Colonic mucosa (tissue), 4 donors: ENCODE measurements at regions not wholly inside any gene's neighbourhood (a gene's known extent, or its start where the extent isn't known, plus 50 kb on each side); places are given as distances from the start of the nearest gene placed in this dataset.

Experiments
- DNase-seq: peaks from one replicate; pipeline ENCODE4 v3.0.0-alpha.2; 2020
- H3K27ac ChIP-seq: fragments of 200-600 bp; one replicate; pipeline ENCODE4 v1.8.0; 2021
- H3K27me3 ChIP-seq: fragments of 200-600 bp; one replicate; pipeline ENCODE4 v1.8.0; 2021
- H3K36me3 ChIP-seq: fragments of 200-600 bp; one replicate; pipeline ENCODE4 v1.8.0; 2021
- H3K4me1 ChIP-seq: fragments of 200-600 bp; one replicate; pipeline ENCODE4 v1.8.0; 2021; ENCODE audit warnings: mild to moderate bottlenecking
- H3K4me3 ChIP-seq: fragments of 200-600 bp; one replicate; pipeline ENCODE4 v1.8.0; 2021
- H3K9ac ChIP-seq, 2 donors: one replicate each; pipeline ENCODE4 v1.7.0; 2013; ENCODE audit warnings: control low read depth in 2 of 2, low read depth in 2 of 2, low read length in 2 of 2
- H3K9me3 ChIP-seq: fragments of 200-600 bp; one replicate; pipeline ENCODE4 v1.8.0; 2021
- CTCF ChIP-seq: fragments of 200-600 bp; IDR thresholded peaks from one replicate; pipeline ENCODE4 v1.8.0; 2022; ENCODE audit warnings: antibody characterized with exemption, mild to moderate bottlenecking
- intact Hi-C: fragments of 100-400 bp; cut with DNase I; formaldehyde crosslinking; loops from one replicate; pipeline ENCODE4 v1.14.1; 2022
- donor health status: healthy.
- donor health status: DM: no; HTN: no; CAD: no.
- donor health status: DM: no; HTN: no; CAD: no.

- intact Hi-C loops = no loop called here
- Histone ChIP-seq H3K27me3 (no peaks in the 10 kb centered on the region), H3K4me3 (no peak overlapping the region), H3K36me3 (no peaks in the 10 kb centered on the region), H3K4me1 (no peaks in the 10 kb centered on the region), H3K9ac (no peak overlapping the region), H3K9me3 (no peaks in the 10 kb centered on the region), H3K27ac (no peak overlapping the region)
- DNase-seq = no peak
- no peak for TF ChIP-seq CTCF
These were observed 736.8 kb upstream of the SALL3 start for GRCh38 chr18:78242806-78243205.

DNA sequence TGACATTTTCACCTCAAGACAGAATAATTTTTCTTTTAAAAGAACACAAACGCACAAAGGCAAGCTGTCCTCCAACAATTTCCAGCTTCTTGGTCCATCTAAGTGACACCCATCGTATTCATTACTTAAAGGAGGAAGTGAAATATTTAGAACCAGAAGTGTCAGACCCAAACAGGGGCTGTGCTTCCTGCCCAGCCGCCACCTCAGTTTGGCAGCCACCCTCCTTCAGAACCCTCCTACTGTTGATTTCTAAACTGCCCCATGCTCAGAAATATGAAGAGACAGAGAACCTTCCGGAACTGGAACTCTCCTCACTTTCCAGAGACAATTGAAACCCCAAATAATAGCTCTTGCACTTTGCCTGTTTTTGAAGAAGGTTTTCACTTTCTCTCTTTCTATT is 734.8 kb upstream of the SALL3 start:
- Histone ChIP-seq H3K36me3 (no peaks in the 10 kb centered on the region), H3K27me3 (no peaks in the 10 kb centered on the region), H3K4me3 (no peak overlapping the region), H3K9ac (no peak overlapping the region), H3K27ac (no peak overlapping the region), H3K9me3 (no peaks in the 10 kb centered on the region), H3K4me1 (no peaks in the 10 kb centered on the region)
- no peak for DNase-seq
- TF ChIP-seq CTCF = no peak
- intact Hi-C loops = no loop called here

DNA sequence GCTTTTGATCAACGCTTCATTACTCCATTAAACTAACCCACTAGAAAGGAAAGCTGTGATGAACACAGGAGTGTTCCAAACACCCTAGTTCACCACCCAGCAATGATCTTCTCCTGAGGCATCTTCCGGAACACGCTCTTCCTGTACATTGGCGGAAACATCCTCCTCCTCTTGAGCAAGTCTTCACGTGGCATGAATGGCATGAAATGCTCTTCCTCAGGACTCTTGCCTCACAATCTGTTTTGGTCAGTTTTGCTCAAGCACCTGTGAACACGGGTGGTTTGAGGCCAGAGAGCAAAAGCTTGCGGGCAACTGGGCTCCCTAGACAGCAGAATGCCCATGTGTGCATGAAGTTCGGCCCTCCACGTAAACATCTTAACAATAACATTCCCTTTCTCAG is 734.2 kb upstream of the SALL3 start:
- H3K9me3 ChIP-seq = no peaks in the 10 kb centered on the region
- no peaks in the 10 kb centered on the region for H3K27me3 ChIP-seq
- no peak for TF ChIP-seq CTCF
- no peaks in the 10 kb centered on the region for H3K36me3 ChIP-seq
- no peaks in the 10 kb centered on the region for H3K4me1 ChIP-seq
- no peak overlapping the region for H3K9ac ChIP-seq
- no peak overlapping the region for H3K4me3 ChIP-seq
- intact Hi-C loops = no loop called here
- H3K27ac ChIP-seq = no peak overlapping the region
- DNase-seq = no peak

- Histone ChIP-seq H3K4me1 (no peaks in the 10 kb centered on the region), H3K27ac (no peak overlapping the region), H3K36me3 (no peaks in the 10 kb centered on the region), H3K27me3 (no peaks in the 10 kb centered on the region), H3K9me3 (no peaks in the 10 kb centered on the region), H3K9ac (no peak overlapping the region), H3K4me3 (no peak overlapping the region)
- no peak for TF ChIP-seq CTCF
- no peak for DNase-seq
- intact Hi-C loops = no loop called here
These were observed 733.6 kb upstream of the SALL3 start for GRCh38 chr18:78246050-78246449.

- no peak overlapping the region for H3K9ac ChIP-seq
- H3K4me3 ChIP-seq = no peak overlapping the region
- no peaks in the 10 kb centered on the region for H3K27me3 ChIP-seq
- intact Hi-C loops = no loop called here
- no peak for DNase-seq
- no peaks in the 10 kb centered on the region for H3K9me3 ChIP-seq
- no peak overlapping the region for H3K27ac ChIP-seq
- no peaks in the 10 kb centered on the region for H3K4me1 ChIP-seq
- H3K36me3 ChIP-seq = no peaks in the 10 kb centered on the region
- no peak for TF ChIP-seq CTCF
These were observed 733.0 kb upstream of the SALL3 start for GRCh38 chr18:78246588-78246987.
